ENCODE measurements at regions not wholly inside any gene's neighbourhood (a gene's known extent, or its start where the extent isn't known, plus 50 kb on each side); places are given as distances from the start of the nearest gene placed in this dataset.

GRCh38 chr4:22048323-22048722 is 99.8 kb upstream of the KCNIP4 start:
- DNase-seq (ENCODE audit: low spot score) (no peak), ATAC-seq (ENCODE audit: low FRiP score) (no peak)
- no peak for TF ChIP-seq CTCF (IDR thresholded peaks at IDR 0.05)

- no peak for TF ChIP-seq CTCF (IDR thresholded peaks at IDR 0.05)
- ATAC-seq (ENCODE audit: low FRiP score) (no peak), DNase-seq (ENCODE audit: low spot score) (no peak)
These were observed 99.2 kb upstream of the KCNIP4 start for GRCh38 chr4:22047793-22048192.

- DNase-seq (ENCODE audit: low spot score) = no peak
- no peak for ATAC-seq (ENCODE audit: low FRiP score)
- no peak for TF ChIP-seq CTCF (IDR thresholded peaks at IDR 0.05)
These were observed 96.6 kb upstream of the KCNIP4 start for GRCh38 chr4:22045051-22045630.

DNA sequence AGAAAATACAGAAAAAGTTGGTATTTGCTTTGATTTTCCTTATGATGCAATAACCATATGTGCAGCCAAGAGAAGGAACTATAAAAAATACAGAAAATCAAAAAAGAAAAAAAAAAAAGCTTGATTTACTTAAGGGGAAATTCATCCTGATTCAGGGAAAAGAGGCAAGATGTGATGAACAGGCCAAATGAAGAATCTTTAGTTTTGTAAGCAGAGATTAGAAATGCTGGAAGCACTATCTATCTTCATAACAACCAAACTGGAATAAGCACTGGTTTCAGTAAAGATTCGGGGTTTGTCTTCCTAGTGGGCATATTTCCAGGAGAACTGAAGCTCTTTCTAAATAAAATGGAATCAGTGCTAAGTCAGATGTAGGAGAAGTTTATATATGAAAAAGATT is 82.9 kb upstream of the KCNIP4 start:
- no peak for TF ChIP-seq CTCF (IDR thresholded peaks at IDR 0.05)
- DNase-seq (ENCODE audit: low spot score) = no peak
- peak; percentile 54 for ATAC-seq (ENCODE audit: low FRiP score)

DNA sequence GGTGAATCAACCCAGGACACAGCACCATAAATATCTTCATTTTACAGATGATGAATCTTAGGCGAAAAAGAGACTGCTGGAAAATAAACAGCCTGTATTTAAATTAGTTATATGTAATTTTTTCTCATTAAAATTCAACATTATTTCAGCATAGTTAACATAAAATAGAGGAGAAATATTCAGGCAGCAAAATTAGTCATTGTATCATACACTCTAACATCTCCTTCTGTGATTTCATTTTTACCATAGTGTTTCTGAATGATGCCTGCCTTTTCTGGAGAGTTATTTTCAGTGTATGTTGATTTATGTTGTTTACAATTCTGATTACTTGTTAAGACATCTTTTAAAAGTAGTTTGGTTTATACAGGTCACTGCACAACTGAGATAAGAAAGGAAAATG is 82.3 kb upstream of the KCNIP4 start:
- TF ChIP-seq CTCF (IDR thresholded peaks at IDR 0.05) = no peak

DNA sequence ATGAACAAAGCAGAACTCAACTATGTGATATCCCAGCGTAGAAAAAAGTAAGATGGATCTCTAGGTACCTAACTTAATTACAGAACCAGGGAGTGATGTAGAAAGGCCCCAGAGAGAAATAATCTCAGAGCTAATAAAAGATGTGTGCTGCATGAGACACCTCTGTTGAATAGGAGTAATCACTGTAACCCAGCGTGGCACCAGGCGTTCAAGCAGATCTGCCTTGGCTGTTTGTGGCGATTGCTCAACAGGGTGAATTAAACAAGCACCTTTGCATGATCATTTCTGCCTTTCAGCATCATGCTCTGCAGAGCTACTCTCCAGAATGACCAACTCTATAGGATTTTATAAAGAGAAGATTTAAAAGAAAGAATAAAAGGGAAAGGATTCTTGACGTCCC is 81.7 kb upstream of the KCNIP4 start:
- DNase-seq (ENCODE audit: low spot score) (no peak), ATAC-seq (ENCODE audit: low FRiP score) (no peak)
- no peak for TF ChIP-seq CTCF (IDR thresholded peaks at IDR 0.05)

More for the DNA sequence above, 82.3 kb upstream of the KCNIP4 start:
- DNase-seq (ENCODE audit: low spot score) = no peak
- ATAC-seq (ENCODE audit: low FRiP score) = no peak

- no peak for ATAC-seq (ENCODE audit: low FRiP score)
- no peak for DNase-seq (ENCODE audit: low spot score)
- no peak for TF ChIP-seq CTCF (IDR thresholded peaks at IDR 0.05)
These were observed 81.2 kb upstream of the KCNIP4 start for GRCh38 chr4:22029803-22030202.

Measured in omental fat pad (tissue), 3 donors.